ENCODE measurements at regions not wholly inside any gene's neighbourhood (a gene's known extent, or its start where the extent isn't known, plus 50 kb on each side); places are given as distances from the start of the nearest gene placed in this dataset.

GRCh38 chr5:93322974-93323860 lies 257.8 kb downstream of the NR2F1-AS1 start:
- ATAC-seq (no peak), DNase-seq (no peak)
- 86 to 91% methylated on average over 8 of the region's 8 CpGs for WGBS, 2 donors
- no peak overlapping the region for H3K27ac ChIP-seq
- no peaks in the 10 kb centered on the region for H3K9me3 ChIP-seq
- H3K4me3 ChIP-seq = no peak overlapping the region
- peaks cover 0 to 10% (median 0%) of the 10 kb centered on the region in 9 donors for H3K4me1 ChIP-seq
- no peak for TF ChIP-seq CTCF (IDR thresholded peaks at IDR 0.05)
- no peaks in the 10 kb centered on the region for H3K27me3 ChIP-seq
- no peaks in the 10 kb centered on the region for H3K36me3 ChIP-seq
- intact Hi-C loops (cut with DNase I) = no loop called here

GRCh38 chr5:93320920-93321445 lies 260.0 kb downstream of the NR2F1-AS1 start:
- ATAC-seq = peak in 6 of 8 donors; percentile 43 to 87 (median 68)
- no peak for DNase-seq
- intact Hi-C loops (cut with DNase I) = no loop called here

GRCh38 chr5:93313672-93314071 lies 267.3 kb downstream of the NR2F1-AS1 start:
- no peaks in the 10 kb centered on the region for H3K27me3 ChIP-seq
- peaks cover 0 to 16% (median 0%) of the 10 kb centered on the region in 11 donors for H3K9me3 ChIP-seq
- no peak overlapping the region for H3K27ac ChIP-seq
- peaks cover 0 to 12% (median 3%) of the 10 kb centered on the region in 9 donors for H3K4me1 ChIP-seq
- intact Hi-C loops (cut with DNase I) = no loop called here
- no peak overlapping the region for H3K4me3 ChIP-seq
- DNase-seq = no peak
- ATAC-seq = no peak
- TF ChIP-seq CTCF (IDR thresholded peaks at IDR 0.05) = no peak
- H3K36me3 ChIP-seq = no peaks in the 10 kb centered on the region

More at GRCh38 chr5:93320920-93321445, 260.0 kb downstream of the NR2F1-AS1 start:
- Histone ChIP-seq H3K27ac (no peak overlapping the region), H3K4me3 (no peak overlapping the region), H3K27me3 (no peaks in the 10 kb centered on the region), H3K9me3 (no peaks in the 10 kb centered on the region), H3K36me3 (no peaks in the 10 kb centered on the region), H3K4me1 (peaks cover 0 to 10% (median 0%) of the 10 kb centered on the region in 9 donors)
- WGBS, 2 donors = 25 to 30% methylated on average over 3 of the region's 3 CpGs
- no peak for TF ChIP-seq CTCF (IDR thresholded peaks at IDR 0.05)

GRCh38 chr5:93311881-93312280 lies 269.1 kb downstream of the NR2F1-AS1 start:
- H3K4me3 ChIP-seq = no peak overlapping the region
- H3K9me3 ChIP-seq = peaks cover 0 to 16% (median 0%) of the 10 kb centered on the region in 11 donors
- peak in 1 of 8 donors; percentile 57 for ATAC-seq
- peaks cover 0 to 12% (median 3%) of the 10 kb centered on the region in 9 donors for H3K4me1 ChIP-seq
- no peak for TF ChIP-seq CTCF (IDR thresholded peaks at IDR 0.05)
- no peaks in the 10 kb centered on the region for H3K36me3 ChIP-seq
- no peak overlapping the region for H3K27ac ChIP-seq
- DNase-seq = no peak
- H3K27me3 ChIP-seq = no peaks in the 10 kb centered on the region
- WGBS, 2 donors = 49 to 55% methylated on average over 2 of the region's 2 CpGs
- intact Hi-C loops (cut with DNase I) = no loop called here

All from heart right ventricle (tissue), 16 donors.